ENCODE measurements at regions not wholly inside any gene's neighbourhood (a gene's known extent, or its start where the extent isn't known, plus 50 kb on each side); places are given as distances from the start of the nearest gene placed in this dataset.

GRCh38 chr7:156014201-156014600 is 201.9 kb upstream of the SHH start:
- TF ChIP-seq FOXM1 (IDR thresholded peaks at IDR 0.05; ENCODE audit: borderline replicate concordance): no peak
- TF ChIP-seq BHLHE40 (IDR thresholded peaks at IDR 0.05; ENCODE audit: borderline replicate concordance): no peak
- no peak for TF ChIP-seq HDGF (IDR thresholded peaks at IDR 0.05; ENCODE audit: borderline replicate concordance)
- TF ChIP-seq SP1 (IDR thresholded peaks at IDR 0.05): no peak
- no peak for TF ChIP-seq ARNT (IDR thresholded peaks at IDR 0.05)
- no peak for TF ChIP-seq ELF4 (IDR thresholded peaks at IDR 0.05)
- no peak for TF ChIP-seq ZNF384 (IDR thresholded peaks at IDR 0.05)
- no peak for TF ChIP-seq FOXA1 (IDR thresholded peaks at IDR 0.05)
- no peak for TF ChIP-seq NFRKB (IDR thresholded peaks at IDR 0.05)
